NCI-H1048 (cell line): ENCODE measurements at regions not wholly inside any gene's neighbourhood (a gene's known extent, or its start where the extent isn't known, plus 50 kb on each side); places are given as distances from the start of the nearest gene placed in this dataset.
"Not testable (repeated sequence)": the region's sequence is repeated elsewhere in the genome, so short reads cannot be mapped to it uniquely, and the experiment has no call there.

Experiments
- DNase-seq: peaks from one replicate; lab custom pipeline; 2025; lab: John Stamatoyannopoulos, UW

DNA sequence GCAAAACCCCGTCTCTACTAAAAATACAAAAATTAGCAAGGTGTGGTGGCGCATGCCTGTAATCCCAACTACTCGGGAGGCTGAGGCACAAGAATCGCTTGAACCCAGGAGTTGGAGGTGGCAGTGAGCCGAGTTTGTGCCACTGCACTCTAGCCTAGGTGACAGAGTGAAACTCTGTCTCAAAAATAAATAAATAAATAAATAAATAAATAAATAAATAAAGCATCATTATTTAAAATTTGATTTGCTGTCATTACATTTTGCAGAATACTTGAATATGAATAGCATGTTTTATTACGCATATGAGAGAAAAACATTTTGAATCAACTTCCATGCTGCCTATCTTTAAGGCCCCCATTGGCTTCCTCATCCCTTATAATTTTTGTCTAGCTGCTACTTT is 53.4 kb upstream of the MED14 start:
- not testable (repeated sequence) for DNase-seq

DNA sequence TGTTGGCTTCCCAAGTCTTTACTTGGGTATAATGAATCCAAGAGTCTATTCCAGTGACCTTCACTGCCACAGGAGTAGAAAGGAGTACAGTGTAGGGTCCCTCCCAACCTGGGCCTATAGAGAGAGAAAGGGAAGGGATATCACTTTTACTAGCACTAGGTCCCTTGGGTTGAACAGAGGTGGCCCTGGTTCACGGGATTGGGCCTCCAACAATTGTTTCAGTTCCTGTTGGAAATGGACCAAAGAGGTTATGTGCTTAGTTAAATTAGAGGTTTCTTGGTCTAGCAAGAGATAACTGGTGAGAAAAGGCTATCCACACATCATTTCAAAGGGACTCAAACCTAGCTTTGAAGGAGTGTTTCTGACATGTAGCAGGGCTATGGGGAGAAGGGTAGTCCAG is 57.1 kb upstream of the MED14 start:
- no peak for DNase-seq

DNA sequence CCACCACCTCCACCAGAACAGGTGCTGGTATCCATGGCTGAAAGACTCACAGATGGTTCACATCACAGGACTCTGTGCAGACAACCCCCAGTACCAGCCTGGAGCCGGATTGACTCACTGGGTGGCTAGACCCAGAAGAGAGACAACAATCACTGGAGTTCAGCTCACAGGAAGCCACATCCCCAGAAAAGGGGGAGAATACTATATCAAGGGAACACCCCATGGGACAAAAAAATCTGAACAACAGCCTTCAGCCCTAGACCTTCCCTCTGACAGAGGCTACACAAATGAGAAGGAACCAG is 59.4 kb upstream of the MED14 start:
- not testable (repeated sequence) for DNase-seq

DNA sequence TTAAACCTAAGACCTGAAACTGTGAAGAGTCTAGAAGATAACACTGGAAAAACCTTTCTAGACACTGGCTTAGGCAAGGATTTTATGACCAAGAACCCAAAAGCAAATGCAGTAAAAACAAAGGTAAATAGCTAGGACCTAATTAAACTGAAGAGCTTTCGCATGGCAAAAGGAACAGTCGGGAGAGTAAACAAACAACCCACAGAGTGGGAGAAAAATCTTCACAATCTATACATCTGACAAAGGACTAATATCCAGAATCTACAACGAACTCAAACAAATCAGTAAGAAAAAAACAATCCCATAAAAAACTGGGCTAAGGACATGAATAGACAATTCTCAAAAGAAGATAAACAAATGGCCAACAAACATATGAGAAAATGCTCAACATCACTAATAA is 64.4 kb upstream of the MED14 start:
- not testable (repeated sequence) for DNase-seq

DNA sequence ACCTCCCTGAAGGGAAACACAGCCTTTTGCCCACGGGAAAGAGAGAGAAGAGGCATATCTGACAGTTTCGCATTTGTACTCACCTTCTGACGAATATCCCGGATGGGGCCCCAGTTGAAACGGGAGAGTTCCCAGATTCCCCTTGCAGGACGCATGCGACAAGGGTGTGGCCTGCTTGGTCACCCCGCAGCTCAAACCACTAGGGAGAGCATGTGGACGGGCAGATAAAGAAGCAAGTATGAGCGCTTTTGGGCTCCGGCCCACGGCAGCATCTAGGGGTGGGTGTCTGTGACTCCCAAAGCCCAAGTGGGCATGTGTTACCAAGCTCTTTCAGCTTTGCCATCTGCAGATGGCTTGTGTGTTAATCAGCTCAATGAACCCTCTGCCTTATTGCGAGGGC is 70.1 kb upstream of the MED14 start:
- no peak for DNase-seq

DNA sequence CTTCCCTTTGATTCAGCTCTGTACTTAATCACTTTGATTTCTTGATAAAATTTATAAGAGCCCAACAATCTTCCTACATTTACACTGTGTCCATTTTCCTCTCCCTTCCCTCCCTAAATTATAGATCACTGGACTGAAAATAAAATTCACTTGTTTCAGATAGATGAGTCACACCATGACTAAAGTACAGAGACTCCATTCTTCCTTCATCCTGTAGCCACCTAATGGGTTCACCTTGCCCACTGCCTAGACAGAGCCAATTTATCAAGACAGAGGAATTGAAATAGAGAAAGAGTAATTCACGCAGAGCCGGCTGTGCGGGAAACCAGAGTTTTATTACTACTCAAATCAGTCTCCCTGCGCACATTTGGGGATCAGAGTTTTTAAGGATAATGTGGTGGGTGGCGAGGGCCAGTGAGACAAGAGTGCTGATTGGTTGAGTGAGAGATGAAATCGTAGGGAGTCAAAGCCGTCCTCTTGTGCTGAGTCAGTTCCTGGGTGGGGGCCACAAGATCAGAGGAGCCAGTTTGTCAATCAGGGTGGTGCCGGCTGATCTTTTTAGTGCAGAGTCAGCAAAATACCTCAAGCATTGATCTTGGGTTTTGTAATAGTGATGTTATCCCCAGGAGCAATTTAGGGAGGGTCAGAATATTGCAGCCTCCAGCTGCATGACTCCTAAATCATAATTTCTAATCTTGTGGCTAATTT is 71.3 kb upstream of the MED14 start:
- no peak for DNase-seq

DNA sequence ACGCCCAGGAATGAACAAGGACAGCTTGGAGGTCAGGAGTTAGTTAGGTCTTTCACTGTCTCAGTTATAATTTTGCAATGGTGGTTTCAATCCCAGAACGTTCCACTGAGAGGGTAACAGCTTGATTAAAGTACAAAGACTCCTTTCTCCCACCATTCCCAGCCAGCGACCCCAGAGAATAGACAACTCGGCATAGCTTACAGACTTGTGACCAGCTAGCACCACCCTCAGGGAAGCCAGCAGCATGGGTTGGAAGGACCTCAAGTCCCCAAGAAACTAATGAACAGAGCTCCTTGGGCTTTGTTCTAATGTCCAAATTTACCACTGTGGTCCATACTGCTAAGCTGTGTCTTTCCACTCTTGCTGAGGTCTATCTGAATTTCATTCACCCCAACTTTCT is 72.0 kb upstream of the MED14 start:
- DNase-seq: no peak

DNA sequence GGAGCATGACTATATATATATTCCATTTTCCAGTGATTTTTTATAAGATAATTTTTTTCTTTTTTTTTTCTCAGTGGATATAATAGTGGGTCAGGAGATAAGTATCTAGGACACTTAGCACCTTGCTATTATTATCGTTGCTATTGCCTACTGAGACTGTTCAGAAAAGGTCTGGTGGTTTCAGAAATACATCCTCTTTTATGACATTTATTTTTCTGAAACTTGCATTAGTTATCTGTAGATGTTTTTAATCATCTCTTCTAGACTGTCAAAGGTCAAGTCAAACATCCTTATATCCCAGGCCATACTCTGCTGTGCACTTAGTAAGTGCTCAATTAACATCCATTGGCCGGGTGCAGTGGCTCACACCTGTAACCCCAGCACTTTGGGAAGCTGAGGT is 72.9 kb upstream of the MED14 start:
- DNase-seq: no peak

DNA sequence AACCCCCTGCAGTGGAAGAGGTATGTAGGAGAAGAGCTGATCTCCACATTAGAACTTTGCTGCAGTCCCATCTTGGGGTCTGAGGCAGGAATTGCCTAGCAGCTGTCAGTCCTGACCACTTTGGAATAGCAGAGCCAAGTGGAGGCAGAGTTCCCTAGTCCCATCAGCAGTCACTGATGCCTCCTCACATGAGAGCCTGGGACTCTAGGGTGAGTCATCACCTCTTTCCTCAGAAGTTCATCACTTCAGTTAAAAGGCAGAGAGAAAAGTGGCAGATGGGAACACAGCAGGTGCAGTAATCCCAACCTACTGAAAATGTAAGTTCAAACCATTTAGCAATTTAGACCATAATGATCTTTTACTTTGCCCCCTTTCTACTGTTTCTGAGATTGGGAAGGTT is 73.9 kb upstream of the MED14 start:
- no peak for DNase-seq

DNA sequence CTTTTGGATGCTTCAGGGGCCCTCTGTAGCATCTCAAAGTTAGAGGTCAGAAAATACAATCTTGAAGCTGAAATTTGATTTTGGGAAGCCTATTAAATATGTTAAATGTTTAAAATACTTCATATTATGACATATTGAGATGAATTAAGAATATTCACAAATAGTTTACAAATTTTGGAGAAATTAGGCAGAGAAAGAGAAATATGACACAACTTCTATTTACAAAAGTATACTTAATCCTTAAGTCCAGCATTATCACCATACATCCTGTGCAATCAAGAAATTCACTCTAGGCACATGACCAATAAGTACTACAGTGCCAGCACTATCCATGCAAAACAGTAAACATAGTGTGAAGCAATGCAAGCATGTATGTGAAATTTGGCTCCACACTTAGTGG is 79.7 kb upstream of the MED14 start:
- DNase-seq: not testable (repeated sequence)

DNA sequence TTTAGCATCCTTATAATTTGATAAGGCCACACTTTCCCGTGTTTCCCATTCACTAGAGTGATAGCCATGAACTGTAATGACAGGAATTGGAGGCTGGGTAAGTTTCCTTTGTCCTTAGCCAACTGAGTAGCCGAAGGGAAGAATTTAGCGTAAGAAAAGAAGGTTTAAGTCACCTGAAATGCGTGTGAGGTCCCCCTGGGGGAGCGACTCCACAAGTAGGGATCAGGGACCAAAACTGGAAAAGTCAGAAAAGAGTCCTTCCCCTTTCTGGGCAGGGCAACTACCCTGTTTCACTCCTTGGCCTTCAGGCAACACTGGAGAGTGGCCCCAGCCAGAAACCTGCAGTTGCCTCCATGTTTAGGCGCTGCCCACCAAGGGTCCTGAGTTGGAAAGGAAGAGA is 81.6 kb upstream of the MED14 start:
- DNase-seq: no peak

DNA sequence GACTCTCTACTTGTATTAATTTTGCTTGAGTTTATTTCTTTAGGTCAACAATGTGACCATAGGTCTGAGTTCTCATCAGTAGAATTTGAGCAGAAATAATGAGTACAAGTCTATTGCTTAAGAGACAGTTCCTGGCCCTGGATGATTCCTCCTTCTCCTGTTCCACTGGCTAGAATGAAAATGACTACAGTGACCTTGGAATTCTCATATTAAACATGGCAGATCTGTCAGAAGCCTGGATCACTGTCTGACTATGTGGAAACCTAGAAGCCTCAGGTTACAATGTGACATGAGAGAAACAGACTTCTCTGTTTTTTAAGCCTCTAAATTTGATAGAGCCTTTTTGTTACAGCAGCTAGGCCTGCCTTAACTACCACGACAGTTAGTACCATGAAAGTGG is 82.9 kb upstream of the MED14 start:
- DNase-seq: no peak

DNA sequence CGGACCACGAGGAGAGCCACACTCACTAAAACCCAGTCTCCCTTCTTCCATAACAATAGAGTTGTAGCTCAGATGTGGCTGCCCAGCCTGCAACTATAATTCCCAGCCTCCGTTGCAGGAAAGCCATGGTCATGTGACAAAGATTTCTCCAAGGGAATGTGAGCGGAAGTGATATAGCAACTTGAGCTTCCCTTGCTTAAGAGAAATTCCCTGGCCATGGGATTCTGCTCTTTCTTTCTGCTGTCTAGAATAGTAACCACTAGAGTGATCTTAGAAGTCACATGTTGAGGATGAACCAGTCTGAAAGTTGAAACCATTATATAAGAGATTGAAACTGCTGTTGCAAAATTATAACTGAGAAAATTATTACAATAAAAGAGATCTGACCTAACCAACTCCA is 86.4 kb upstream of the MED14 start:
- DNase-seq: no peak

DNA sequence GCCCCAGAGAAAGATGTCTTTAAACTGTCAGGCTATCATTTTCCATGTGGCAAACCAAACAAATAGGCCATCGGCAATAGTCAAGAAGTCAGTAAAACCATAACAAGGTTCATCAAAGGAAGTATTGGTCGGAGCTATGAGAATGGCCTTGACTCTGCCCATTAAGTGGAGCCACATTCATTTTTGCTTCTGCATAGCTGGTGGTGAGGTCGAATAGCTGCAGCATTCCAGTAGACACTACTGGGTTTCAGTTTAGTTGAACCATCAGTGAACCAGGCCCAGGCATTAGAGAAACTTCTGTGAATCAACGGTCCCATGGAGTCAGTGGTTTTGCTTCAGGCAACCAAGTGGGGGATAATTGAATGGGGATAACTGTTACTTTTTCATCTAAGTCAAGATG is 92.0 kb upstream of the MED14 start:
- no peak for DNase-seq

DNA sequence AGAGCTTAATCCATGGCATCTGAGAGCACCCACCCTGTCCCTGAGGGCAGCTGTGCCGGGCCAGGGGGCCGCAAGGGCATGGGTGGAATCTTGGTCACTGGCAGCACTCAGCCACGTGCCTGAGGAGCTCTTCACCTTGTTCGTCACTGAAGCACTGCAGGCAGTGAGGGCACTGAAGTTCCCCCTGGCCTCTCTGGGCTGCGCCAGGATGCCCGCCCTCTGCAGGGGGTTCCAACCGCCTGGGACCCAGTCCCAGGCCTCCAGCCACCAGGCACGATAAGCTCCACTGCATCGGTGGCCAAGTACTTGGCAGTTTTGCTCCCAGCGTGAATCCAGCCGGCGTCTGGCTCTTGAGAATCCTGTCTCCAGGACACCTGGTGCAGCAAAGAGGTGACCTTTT is 96.4 kb upstream of the MED14 start:
- DNase-seq: no peak

DNA sequence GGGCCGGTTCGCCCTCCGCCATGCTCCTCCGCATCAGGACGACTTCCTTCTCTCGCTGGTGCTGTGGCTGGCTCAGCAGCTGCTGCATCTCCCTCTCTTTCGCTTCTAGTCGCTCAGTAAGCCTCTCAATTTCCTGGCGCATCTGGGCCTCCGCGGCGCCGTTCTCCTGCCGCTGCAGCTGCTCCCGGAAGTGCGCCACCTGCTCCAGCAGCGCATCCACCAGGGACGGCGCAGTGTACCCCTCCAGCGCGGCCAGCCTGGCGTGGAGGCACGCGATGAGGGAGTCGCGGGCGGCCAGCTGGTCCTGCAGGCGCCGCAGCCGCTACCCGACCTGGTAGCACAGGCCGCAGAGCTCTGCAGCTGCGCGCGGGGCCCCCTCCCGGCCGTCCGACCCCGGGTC is 97.4 kb upstream of the MED14 start:
- DNase-seq: no peak

DNA sequence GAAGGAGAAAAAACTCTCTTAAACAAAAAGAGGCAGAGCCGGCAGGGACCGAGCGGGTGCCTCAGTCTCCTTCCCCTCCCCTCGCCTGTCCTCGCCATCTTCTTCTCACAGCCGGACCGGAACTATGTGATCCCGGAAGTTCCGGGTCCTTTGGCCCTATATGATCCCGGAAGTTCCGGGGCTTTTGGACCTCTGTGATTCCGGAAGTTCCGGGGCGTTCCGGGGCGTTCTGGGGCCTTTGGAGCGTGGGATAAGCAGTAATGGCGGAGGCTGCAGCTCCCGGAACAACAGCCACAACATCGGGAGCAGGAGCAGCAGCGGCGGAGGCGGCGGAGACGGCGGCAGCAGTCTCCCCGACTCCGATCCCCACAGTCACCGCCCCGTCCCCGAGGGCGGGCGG is 98.9 kb upstream of the MED14 start:
- DNase-seq: no peak

DNA sequence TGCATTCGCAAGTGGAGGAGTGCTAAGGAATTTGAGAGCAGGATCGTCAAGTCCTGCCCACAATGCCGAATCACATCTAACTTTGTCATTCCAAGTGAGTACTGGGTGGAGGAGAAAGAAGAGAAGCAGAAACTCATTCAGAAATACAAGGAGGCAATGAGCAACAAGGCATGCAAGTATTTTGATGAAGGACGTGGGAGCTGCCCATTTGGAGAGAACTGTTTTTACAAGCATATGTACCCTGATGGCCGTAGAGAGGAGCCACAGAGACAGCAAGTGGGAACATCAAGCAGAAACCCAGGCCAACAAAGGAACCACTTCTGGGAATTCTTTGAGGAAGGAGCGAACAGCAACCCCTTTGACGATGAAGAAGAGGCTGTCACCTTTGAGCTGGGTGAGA is 100.2 kb upstream of the MED14 start:
- no peak for DNase-seq

DNA sequence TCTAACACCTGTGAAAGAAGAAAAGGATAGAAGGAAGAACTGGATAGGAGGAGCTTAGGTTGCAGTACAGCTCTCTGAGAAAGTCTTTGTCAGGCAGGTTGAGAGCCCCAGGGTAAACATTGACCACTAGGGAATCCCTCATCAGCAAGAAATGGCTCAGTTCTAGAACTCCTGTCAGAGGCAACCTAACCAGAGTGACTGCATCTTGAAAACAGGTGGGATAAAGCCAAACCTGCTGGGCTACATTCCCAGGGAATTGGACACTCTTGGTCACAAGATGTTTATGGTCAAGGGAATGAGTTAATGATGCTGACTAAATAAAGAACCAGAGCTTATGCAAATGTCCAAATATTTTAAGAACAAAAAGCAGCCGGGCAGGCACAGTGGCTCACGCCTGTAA is 108.3 kb upstream of the MED14 start:
- DNase-seq: no peak

DNA sequence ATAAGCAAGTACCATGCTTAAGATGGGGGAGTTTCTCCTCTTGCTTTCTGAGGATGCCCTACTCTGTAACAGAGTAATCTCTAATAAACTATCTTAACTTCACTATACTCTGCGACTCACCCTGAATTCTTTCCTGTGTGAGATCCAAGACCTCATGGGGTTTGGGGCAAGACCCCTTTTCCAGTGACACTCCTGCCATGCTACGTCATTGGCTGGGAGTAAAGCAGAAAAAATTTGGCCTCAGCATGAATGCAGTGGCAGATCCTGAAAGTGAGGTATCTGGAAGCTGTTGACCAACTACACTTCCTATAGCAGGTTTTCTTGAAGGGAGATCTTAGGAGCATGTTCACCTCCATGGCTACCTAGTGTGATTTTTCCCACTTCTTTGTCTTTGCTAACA is 109.1 kb upstream of the MED14 start:
- no peak for DNase-seq

DNA sequence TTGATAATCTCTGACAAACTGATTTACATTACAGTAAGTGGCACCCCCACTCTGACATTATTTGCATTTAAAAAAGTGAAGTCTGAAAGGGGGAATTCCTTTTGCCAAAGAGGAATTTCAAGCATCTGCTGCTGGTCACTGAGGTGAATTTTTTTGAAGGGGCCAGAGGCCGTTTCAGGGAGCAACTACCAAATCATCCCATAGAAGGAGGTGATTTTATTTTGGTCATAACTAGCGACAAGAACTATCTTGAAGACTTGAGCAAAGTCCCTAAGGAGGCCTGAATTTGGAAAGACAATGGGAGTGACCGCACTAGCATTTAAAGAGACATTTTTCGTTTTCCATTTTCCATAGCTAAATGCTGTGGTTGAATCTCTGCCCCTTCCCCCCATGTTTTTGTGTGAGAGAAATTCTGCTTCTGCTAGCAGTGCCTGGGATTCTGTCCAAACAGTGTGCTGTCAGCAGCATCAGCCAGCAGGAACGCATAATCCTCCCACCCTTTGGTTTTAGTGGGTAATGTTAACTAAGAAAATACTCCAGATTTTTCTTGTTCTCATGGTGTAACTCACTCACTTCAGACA is 110.1 kb upstream of the MED14 start:
- DNase-seq: no peak

DNA sequence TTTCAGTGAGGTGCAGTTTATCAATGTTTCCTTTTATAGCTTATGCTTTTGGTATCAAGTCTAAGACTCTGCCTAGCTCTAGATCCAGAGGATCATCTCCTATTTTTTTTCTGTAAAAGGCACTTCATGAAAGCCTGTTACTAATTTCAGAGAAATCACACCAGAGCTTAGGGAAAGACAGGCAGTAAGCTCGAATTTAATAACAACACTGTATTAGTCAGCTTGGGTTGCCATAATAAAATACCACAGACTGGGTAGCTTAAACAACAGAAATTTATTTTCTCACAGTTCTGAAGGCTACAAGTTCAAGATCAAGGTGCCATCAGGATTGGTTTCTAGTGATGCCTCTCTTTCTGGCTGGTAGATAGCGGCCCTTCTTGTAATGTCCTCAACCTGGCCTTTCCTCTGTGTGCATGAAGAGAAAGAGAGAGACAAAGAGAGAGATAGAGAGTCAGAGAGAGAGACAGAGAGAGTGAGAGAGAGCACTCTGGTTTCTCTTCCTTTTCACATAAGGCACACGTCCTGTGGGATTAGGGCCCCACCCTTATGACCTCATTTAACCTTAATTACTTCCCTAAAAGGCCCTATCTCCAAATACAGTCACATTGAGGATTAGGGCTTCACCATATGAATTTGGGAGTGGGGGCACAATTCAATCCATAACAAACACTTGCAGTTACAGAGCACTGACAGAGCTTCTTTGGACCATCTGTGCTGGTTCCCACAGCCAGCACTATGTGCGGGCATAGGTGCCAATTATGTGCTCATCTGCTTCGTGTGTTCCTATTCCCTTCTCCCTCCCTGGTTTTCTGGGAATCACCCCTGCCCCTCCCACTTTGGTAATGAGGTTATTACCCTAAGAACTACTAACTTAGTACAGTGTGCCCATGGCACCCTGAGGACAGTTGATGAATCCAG is 114.8 kb upstream of the MED14 start:
- DNase-seq: no peak

DNA sequence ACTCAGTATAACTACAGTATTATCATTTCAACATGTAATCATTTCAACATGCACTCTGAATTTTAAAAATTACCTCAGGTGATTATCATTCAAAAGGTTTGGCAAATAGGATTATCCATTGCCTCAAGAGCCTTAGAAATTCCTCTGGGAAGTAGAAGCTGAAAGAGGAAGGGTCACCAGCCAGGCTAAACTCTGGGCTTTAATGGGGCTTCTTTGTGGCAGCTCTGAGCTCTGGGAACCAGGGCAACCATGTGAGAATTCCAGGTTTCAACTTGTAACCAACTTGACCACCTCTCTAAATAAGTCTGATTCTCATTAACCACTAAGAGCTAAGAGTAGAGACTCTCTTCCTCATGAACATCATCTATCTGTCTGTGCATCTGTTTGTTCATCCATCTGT is 117.2 kb upstream of the MED14 start:
- DNase-seq: no peak
